Sciatic nerve (tissue), 2 donors: ENCODE measurements at regions not wholly inside any gene's neighbourhood (a gene's known extent, or its start where the extent isn't known, plus 50 kb on each side); places are given as distances from the start of the nearest gene placed in this dataset.

Experiments
- ATAC-seq: fragments of 200-7000 bp; cut with Tn5 transposase; one replicate; pipeline ENCODE4 v1.9.1; 2020; ENCODE audit warnings: mild to moderate bottlenecking, moderate library complexity
- DNase-seq: peaks from one replicate; pipeline ENCODE4 v3.0.0-alpha.2; 2020; ENCODE audit warnings: low spot score
- intact Hi-C: fragments of 100-400 bp; cut with DNase I; formaldehyde crosslinking; loops from one replicate; pipeline ENCODE4 v1.14.2; 2022
- donor health status: DM: no; HTN: no; CAD: no.
- donor health status: DM: no; HTN: no; CAD: no.

GRCh38 chr16:8519179-8519578 lies 71.1 kb downstream of the TMEM114 start:
- DNase-seq, result no peak
- no peak for ATAC-seq
- intact Hi-C loops, result no loop called here

GRCh38 chr16:8517280-8517679 lies 73.0 kb downstream of the TMEM114 start:
- intact Hi-C loops, result no loop called here
- ATAC-seq (no peak), DNase-seq (no peak)

GRCh38 chr16:8516471-8516870 lies 73.8 kb downstream of the TMEM114 start:
- ATAC-seq (no peak), DNase-seq (no peak)
- intact Hi-C loops, result no loop called here

- DNase-seq (no peak), ATAC-seq (no peak)
- intact Hi-C loops, result no loop called here
Observed at GRCh38 chr16:8512941-8513624, 77.2 kb downstream of the TMEM114 start.

- intact Hi-C loops, result no loop called here
- DNase-seq (no peak), ATAC-seq (no peak)
Observed at GRCh38 chr16:8511464-8511863, 78.8 kb downstream of the TMEM114 start.

- ATAC-seq, result no peak
- intact Hi-C loops, result no loop called here
- DNase-seq, result no peak
Observed at GRCh38 chr16:8510160-8510559, 80.2 kb downstream of the TMEM114 start.

GRCh38 chr16:8505327-8505991 lies 84.9 kb downstream of the TMEM114 start:
- ATAC-seq (no peak), DNase-seq (no peak)
- intact Hi-C loops, result no loop called here

- no peak for DNase-seq
- ATAC-seq, result no peak
- intact Hi-C loops, result no loop called here
Observed at GRCh38 chr16:8502446-8502845, 87.9 kb downstream of the TMEM114 start.

- no peak for ATAC-seq
- intact Hi-C loops, result no loop called here
Observed at GRCh38 chr16:8500351-8500750, 90.0 kb downstream of the TMEM114 start.

GRCh38 chr16:8496364-8496763 lies 93.9 kb downstream of the TMEM114 start:
- no peak for DNase-seq
- no peak for ATAC-seq
- intact Hi-C loops, result no loop called here

More at GRCh38 chr16:8500351-8500750, 90.0 kb downstream of the TMEM114 start:
- DNase-seq, result no peak

- DNase-seq, result no peak
- intact Hi-C loops, result no loop called here
- no peak for ATAC-seq
Observed at GRCh38 chr16:8493972-8494371, 96.3 kb downstream of the TMEM114 start.

- intact Hi-C loops, result no loop called here
- DNase-seq, result no peak
- ATAC-seq, result no peak
Observed at GRCh38 chr16:8492690-8493089, 97.6 kb downstream of the TMEM114 start.

- intact Hi-C loops, result no loop called here
- DNase-seq, result no peak
- no peak for ATAC-seq
Observed at GRCh38 chr16:8489580-8489979, 100.7 kb downstream of the TMEM114 start.

GRCh38 chr16:8486985-8487384 lies 103.3 kb downstream of the TMEM114 start:
- intact Hi-C loops, result no loop called here
- no peak for ATAC-seq

GRCh38 chr16:8483396-8483795 lies 106.9 kb downstream of the TMEM114 start:
- intact Hi-C loops, result no loop called here
- ATAC-seq (no peak), DNase-seq (no peak)

More at GRCh38 chr16:8486985-8487384, 103.3 kb downstream of the TMEM114 start:
- no peak for DNase-seq

GRCh38 chr16:8481810-8482209 lies 108.5 kb downstream of the TMEM114 start:
- ATAC-seq (no peak), DNase-seq (no peak)
- intact Hi-C loops, result no loop called here

GRCh38 chr16:8476824-8477223 lies 113.5 kb downstream of the TMEM114 start:
- intact Hi-C loops, result no loop called here
- ATAC-seq (no peak), DNase-seq (no peak)

GRCh38 chr16:8474587-8474986 lies 115.7 kb downstream of the TMEM114 start:
- intact Hi-C loops, result no loop called here
- DNase-seq (no peak), ATAC-seq (no peak)

- intact Hi-C loops, result no loop called here
- ATAC-seq, result no peak
- DNase-seq, result no peak
Observed at GRCh38 chr16:8469102-8469778, 121.1 kb downstream of the TMEM114 start.

GRCh38 chr16:8464979-8465378 lies 125.3 kb downstream of the TMEM114 start:
- intact Hi-C loops, result no loop called here
- DNase-seq, result no peak

More at GRCh38 chr16:8464979-8465378, 125.3 kb downstream of the TMEM114 start:
- no peak for ATAC-seq
